ENCODE measurements at regions not wholly inside any gene's neighbourhood (a gene's known extent, or its start where the extent isn't known, plus 50 kb on each side); places are given as distances from the start of the nearest gene placed in this dataset.

GRCh38 chr1:234963904-234964702, 164.5 kb downstream of the TOMM20 start (continued):
- no peak for TF ChIP-seq BATF2 (CRISPR knock-in tag; IDR thresholded peaks at IDR 0.05)
- no peak for TF ChIP-seq ZNF280B (CRISPR knock-in tag; IDR thresholded peaks at IDR 0.05; ENCODE audit: borderline replicate concordance)
- TF ChIP-seq IRF2 (CRISPR knock-in tag; IDR thresholded peaks at IDR 0.05): no peak; the same call in 1 of the 2 replicates
- peak; percentile 82; the same call in 1 of the 2 replicates for TF ChIP-seq MTA1 (CRISPR knock-in tag; IDR thresholded peaks at IDR 0.05; ENCODE audit: borderline replicate concordance)
- TF ChIP-seq, protein P1, sequence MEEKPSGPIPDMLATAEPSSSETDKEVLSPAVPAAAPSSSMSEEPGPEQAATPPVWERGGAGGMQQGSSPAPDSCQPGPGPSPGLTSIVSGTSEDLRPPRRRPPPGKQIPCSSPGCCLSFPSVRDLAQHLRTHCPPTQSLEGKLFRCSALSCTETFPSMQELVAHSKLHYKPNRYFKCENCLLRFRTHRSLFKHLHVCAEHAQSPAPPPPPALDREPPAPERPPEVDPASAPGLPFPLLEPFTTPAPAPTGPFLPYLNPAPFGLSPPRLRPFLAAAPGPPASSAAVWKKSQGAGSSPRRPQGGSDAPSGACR (CRISPR knock-in tag; IDR thresholded peaks at IDR 0.05): 0 out of 2 replicates have a peak, but pooled peaks have one; percentile 77
- no peak for TF ChIP-seq MYPOP (CRISPR knock-in tag; IDR thresholded peaks at IDR 0.05)
- no peak for TF ChIP-seq ZNF773 (CRISPR knock-in tag; IDR thresholded peaks at IDR 0.05; ENCODE audit: borderline replicate concordance)
- TF ChIP-seq MAZ (IDR thresholded peaks at IDR 0.05; ENCODE audit: borderline replicate concordance, low read depth, low read length): no peak
- TF ChIP-seq MAZ (CRISPR knock-in tag; IDR thresholded peaks at IDR 0.05; ENCODE audit: low read depth): no peak; the same call in none of the 2 replicates
- TF ChIP-seq HDAC6 (IDR thresholded peaks at IDR 0.05; ENCODE audit: low read depth, low read length): no peak
- peak; percentile 17; the same call in 1 of the 2 replicates for TF ChIP-seq ATF7 (IDR thresholded peaks at IDR 0.05)
- TF ChIP-seq ATF7 (CRISPR knock-in tag; IDR thresholded peaks at IDR 0.05): no peak
- 0 out of 2 replicates have a peak, but pooled peaks have one; percentile 25 for TF ChIP-seq KMT2B (CRISPR knock-in tag; IDR thresholded peaks at IDR 0.05)
- no peak for TF ChIP-seq ETV6 (CRISPR knock-in tag; conservative IDR thresholded peaks at IDR 0.05)
- peak; percentile 28; the same call in 1 of the 2 replicates for TF ChIP-seq CEBPG (CRISPR knock-in tag; IDR thresholded peaks at IDR 0.05)
- no peak; the same call in 1 of the 2 replicates for TF ChIP-seq TFDP1 (CRISPR knock-in tag; IDR thresholded peaks at IDR 0.05; ENCODE audit: borderline replicate concordance)
- 0 out of 2 replicates have a peak, but pooled peaks have one; percentile 57 for TF ChIP-seq CAMTA2 (CRISPR knock-in tag; IDR thresholded peaks at IDR 0.05; ENCODE audit: borderline replicate concordance)
- peak; percentile 84 for TF ChIP-seq HDAC2 (CRISPR knock-in tag; IDR thresholded peaks at IDR 0.05)
- TF ChIP-seq CCAR2 (optimal IDR thresholded peaks at IDR 0.05; ENCODE audit: low read depth, low read length): no peak
- TF ChIP-seq ATF7-NPFF (CRISPR knock-in tag; IDR thresholded peaks at IDR 0.05; ENCODE audit: low read depth): no peak
- no peak for TF ChIP-seq SETDB1 (CRISPR knock-in tag; IDR thresholded peaks at IDR 0.05; ENCODE audit: borderline replicate concordance)
- TF ChIP-seq EP300 (IDR thresholded peaks at IDR 0.05; ENCODE audit: low read depth in 2 of 2, low read length in 2 of 2): peak in 1 of 2 experiments; percentile 81; a peak in 2 of 4 replicates
- no peak for TF ChIP-seq EP300 (CRISPR knock-in tag; IDR thresholded peaks at IDR 0.05; ENCODE audit: borderline replicate concordance)
- no peak for TF ChIP-seq KDM3A (CRISPR knock-in tag; IDR thresholded peaks at IDR 0.05; ENCODE audit: low read depth)
- TF ChIP-seq PCBP1 (IDR thresholded peaks at IDR 0.05; ENCODE audit: borderline replicate concordance, low read depth, low read length): no peak
